PC-9 (cell line): ENCODE measurements at regions not wholly inside any gene's neighbourhood (a gene's known extent, or its start where the extent isn't known, plus 50 kb on each side); places are given as distances from the start of the nearest gene placed in this dataset.

Experiments used
- BruUV-seq: library from RNA; stranded (reverse); fragments of 400-500 nt; replicated peaks from 2 replicates; lab custom pipeline; 2021; lab: Mats Ljungman, UMichigan
- CTCF ChIA-PET: fragments of 300-600 bp; sonication (Branson Sonifier 250); formaldehyde crosslinking; loops from one replicate; lab custom pipeline; 2022; ENCODE audit warnings: antibody characterized with exemption; lab: Charles Lee
- POLR2A ChIA-PET: fragments of 300-600 bp; sonication (Branson Sonifier 250); formaldehyde crosslinking; loops from one replicate; lab custom pipeline; 2022; ENCODE audit warnings: antibody characterized with exemption; ENCODE audit not compliant: unreplicated experiment; lab: Charles Lee
- DNase-seq, 2 experiments: peaks; one replicate each; pipeline versions ENCODE4 v3.0.0 to v3.0.0-alpha.2; 2015 to 2022; ENCODE audit warnings: mixed read lengths in 1 of 2
- H2AFZ ChIP-seq: fragments of 200-600 bp; sonication (generic); 2 replicates; pipeline ENCODE4 v1.8.1; 2017; ENCODE audit warnings: antibody characterized with exemption
- H3F3A ChIP-seq: fragments of 200-600 bp; sonication (generic); 2 replicates; pipeline ENCODE4 v1.8.1; 2017; ENCODE audit warnings: antibody characterized with exemption, mild to moderate bottlenecking, low read depth; ENCODE audit not compliant: insufficient read depth
- H3K27ac ChIP-seq: fragments of 200-600 bp; sonication (generic); 2 replicates; pipeline ENCODE4 v1.6.1; 2016; ENCODE audit warnings: mixed run types
- H3K27me3 ChIP-seq: fragments of 200-600 bp; sonication (generic); 2 replicates; pipeline ENCODE4 v1.6.1; 2016; ENCODE audit warnings: low read depth, mixed run types; ENCODE audit not compliant: insufficient read depth
- H3K36me3 ChIP-seq: fragments of 200-600 bp; sonication (generic); 2 replicates; pipeline ENCODE4 v1.6.1; 2016; ENCODE audit warnings: low read depth, mixed run types
- H3K4me1 ChIP-seq: fragments of 200-600 bp; sonication (generic); replicated peaks from 2 replicates; pipeline ENCODE4 v1.6.1; 2016; ENCODE audit warnings: mixed run types; ENCODE audit not compliant: insufficient read depth
- H3K4me2 ChIP-seq: fragments of 200-600 bp; sonication (generic); 2 replicates; pipeline ENCODE4 v1.6.1; 2017; ENCODE audit warnings: mixed run types
- H3K4me3 ChIP-seq: fragments of 200-600 bp; sonication (generic); 2 replicates; pipeline ENCODE4 v1.6.1; 2016; ENCODE audit warnings: mixed run types
- H3K79me2 ChIP-seq: fragments of 200-600 bp; sonication (generic); 2 replicates; pipeline ENCODE4 v1.6.1; 2017; ENCODE audit warnings: low read depth, mixed run types
- H3K9me2 ChIP-seq: fragments of 200-600 bp; sonication (generic); 2 replicates; pipeline ENCODE4 v1.8.1; 2017; ENCODE audit warnings: mild to moderate bottlenecking; ENCODE audit not compliant: insufficient read depth
- H3K9me3 ChIP-seq: fragments of 200-600 bp; sonication (generic); 2 replicates; pipeline ENCODE4 v1.8.1; 2016; ENCODE audit warnings: low read depth; ENCODE audit not compliant: insufficient read depth
- H4K20me1 ChIP-seq: fragments of 200-600 bp; sonication (generic); 2 replicates; pipeline ENCODE4 v1.8.1; 2017; ENCODE audit not compliant: insufficient read depth
- CTCF ChIP-seq: fragments of 200-600 bp; sonication (generic); conservative IDR thresholded peaks from 2 replicates; pipeline ENCODE4 v1.6.1; 2017; ENCODE audit warnings: mixed run types, antibody characterized with exemption, mild to moderate bottlenecking, moderate library complexity
- EZH2 ChIP-seq: fragments of 200-600 bp; sonication (generic); IDR thresholded peaks from 2 replicates; pipeline ENCODE4 v1.8.0; 2017; ENCODE audit warnings: antibody characterized with exemption, low read depth
- intact Hi-C: fragments of 100-400 bp; cut with micrococcal nuclease; formaldehyde crosslinking; loops from one replicate; pipeline ENCODE4 v1.10.0; 2022; ENCODE audit not compliant: unreplicated experiment

- Histone ChIP-seq H3K4me1 (no peaks in the 10 kb centered on the region), H4K20me1 (no peaks in the 10 kb centered on the region), H3K79me2 (no peaks in the 10 kb centered on the region), H3K4me2 (no peak overlapping the region), H3K27ac (no peak overlapping the region), H3F3A (no peaks in the 10 kb centered on the region), H2AFZ (no peak overlapping the region), H3K36me3 (no peaks in the 10 kb centered on the region), H3K9me2 (no peaks in the 10 kb centered on the region), H3K9me3 (no peaks in the 10 kb centered on the region), H3K27me3 (no peaks in the 10 kb centered on the region), H3K4me3 (no peak overlapping the region)
- no peak for TF ChIP-seq EZH2
- TF ChIP-seq CTCF = no peak
- no peak for DNase-seq
- POLR2A ChIA-PET = no interaction called here
- CTCF ChIA-PET = no interaction called here
- intact Hi-C loops = no loop called here
- no TSS peak for BruUV-seq
These were observed 361.9 kb downstream of the KCTD8 start for GRCh38 chr4:44086753-44087152.

- no TSS peak for BruUV-seq
- Histone ChIP-seq H3K27ac (no peak overlapping the region), H3K4me2 (no peak overlapping the region), H2AFZ (no peak overlapping the region), H3K4me1 (no peaks in the 10 kb centered on the region), H3K79me2 (no peaks in the 10 kb centered on the region), H3K4me3 (no peak overlapping the region), H3K9me2 (no peaks in the 10 kb centered on the region), H4K20me1 (no peaks in the 10 kb centered on the region), H3K36me3 (no peaks in the 10 kb centered on the region), H3K27me3 (no peaks in the 10 kb centered on the region), H3K9me3 (no peaks in the 10 kb centered on the region), H3F3A (no peaks in the 10 kb centered on the region)
- no peak for TF ChIP-seq EZH2
- TF ChIP-seq CTCF = no peak
- no peak for DNase-seq
- intact Hi-C loops = no loop called here
- ChIA-PET CTCF (no interaction called here), POLR2A (no interaction called here)
These were observed 355.2 kb downstream of the KCTD8 start for GRCh38 chr4:44093390-44093789.

GRCh38 chr4:44098973-44099372 is 349.6 kb downstream of the KCTD8 start:
- no peaks in the 10 kb centered on the region for H3K9me3 ChIP-seq
- CTCF ChIA-PET = no interaction called here

More at GRCh38 chr4:44098973-44099372, 349.6 kb downstream of the KCTD8 start:
- intact Hi-C loops = no loop called here
- Histone ChIP-seq H4K20me1 (no peaks in the 10 kb centered on the region), H2AFZ (no peak overlapping the region), H3K4me1 (no peaks in the 10 kb centered on the region), H3K27ac (no peak overlapping the region), H3K9me2 (no peaks in the 10 kb centered on the region), H3K27me3 (no peaks in the 10 kb centered on the region), H3F3A (no peaks in the 10 kb centered on the region), H3K79me2 (no peaks in the 10 kb centered on the region), H3K4me3 (no peak overlapping the region), H3K4me2 (no peak overlapping the region), H3K36me3 (no peaks in the 10 kb centered on the region)
- DNase-seq = no peak
- BruUV-seq = no TSS peak
- TF ChIP-seq EZH2 (no peak), CTCF (no peak)
- POLR2A ChIA-PET = no interaction called here
